Activated effector memory CD4-positive, alpha-beta T cell treated with anti-CD3 and anti-CD28 coated beads, Interleukin-2, amount 50 U/mL, for 16 hours (primary cell): ENCODE measurements at regions not wholly inside any gene's neighbourhood (a gene's known extent, or its start where the extent isn't known, plus 50 kb on each side); places are given as distances from the start of the nearest gene placed in this dataset.
A peak's percentile ranks its signal among the peaks of the same experiment; 100 is the strongest.
"Not testable (repeated sequence)": the region's sequence is repeated elsewhere in the genome, so short reads cannot be mapped to it uniquely, and the experiment has no call there.

Experiments used
- DNase-seq: peaks from one replicate; pipeline ENCODE4 v3.0.0-alpha.2; 2020

- peak; percentile 80 for DNase-seq
These were observed 263.6 kb downstream of the DUSP10 start for GRCh38 chr1:221478050-221478949.

GRCh38 chr1:221487781-221488524 lies 253.9 kb downstream of the DUSP10 start:
- DNase-seq, result no peak

GRCh38 chr1:221488550-221488949 lies 253.3 kb downstream of the DUSP10 start:
- DNase-seq, result no peak

- no peak for DNase-seq
These were observed 247.2 kb downstream of the DUSP10 start for GRCh38 chr1:221494670-221495069.

GRCh38 chr1:221497046-221497445 lies 244.8 kb downstream of the DUSP10 start:
- DNase-seq, result no peak

- DNase-seq, result no peak
These were observed 238.6 kb downstream of the DUSP10 start for GRCh38 chr1:221503268-221503667.

- DNase-seq, result no peak
These were observed 232.1 kb downstream of the DUSP10 start for GRCh38 chr1:221509575-221510355.

- DNase-seq, result no peak
These were observed 230.9 kb downstream of the DUSP10 start for GRCh38 chr1:221510793-221511503.

GRCh38 chr1:221511797-221512196 lies 230.1 kb downstream of the DUSP10 start:
- no peak for DNase-seq

GRCh38 chr1:221514806-221515205 lies 227.1 kb downstream of the DUSP10 start:
- DNase-seq, result no peak

- DNase-seq, result no peak
These were observed 226.4 kb downstream of the DUSP10 start for GRCh38 chr1:221515496-221515895.

GRCh38 chr1:221517961-221518360 lies 223.9 kb downstream of the DUSP10 start:
- DNase-seq, result no peak

GRCh38 chr1:221520250-221520649 lies 221.6 kb downstream of the DUSP10 start:
- no peak for DNase-seq

GRCh38 chr1:221521686-221522085 lies 220.2 kb downstream of the DUSP10 start:
- no peak for DNase-seq

- DNase-seq, result no peak
These were observed 219.4 kb downstream of the DUSP10 start for GRCh38 chr1:221522529-221522940.

- DNase-seq, result no peak
These were observed 216.1 kb downstream of the DUSP10 start for GRCh38 chr1:221525749-221526148.

GRCh38 chr1:221527302-221527701 lies 214.6 kb downstream of the DUSP10 start:
- no peak for DNase-seq

GRCh38 chr1:221527886-221528624 lies 213.8 kb downstream of the DUSP10 start:
- no peak for DNase-seq

GRCh38 chr1:221530159-221530558 lies 211.7 kb downstream of the DUSP10 start:
- not testable (repeated sequence) for DNase-seq

GRCh38 chr1:221530791-221531190 lies 211.1 kb downstream of the DUSP10 start:
- no peak for DNase-seq

- no peak for DNase-seq
These were observed 209.7 kb downstream of the DUSP10 start for GRCh38 chr1:221532071-221532773.
